DND-41 (cell line): ENCODE measurements at regions not wholly inside any gene's neighbourhood (a gene's known extent, or its start where the extent isn't known, plus 50 kb on each side); places are given as distances from the start of the nearest gene placed in this dataset.

Experiments
- ATAC-seq: fragments of 200-7000 bp; cut with Tn5 transposase; 3 replicates; pipeline ENCODE4 v1.9.1; 2021; ENCODE audit warnings: low read depth; ENCODE audit not compliant: insufficient read depth
- DNase-seq: peaks from one replicate; pipeline ENCODE4 v3.0.0-alpha.2; 2020
- H2AFZ ChIP-seq: 2 replicates; pipeline ENCODE4 v1.6.0; 2012; ENCODE audit warnings: low read depth, low read length
- H3K27ac ChIP-seq: 2 replicates; pipeline ENCODE4 v1.5.1; 2012; ENCODE audit warnings: low read length, inconsistent platforms
- H3K27me3 ChIP-seq: fragments of 200-600 bp; sonication (generic); 2 replicates; pipeline ENCODE4 v1.6.0; 2012; ENCODE audit warnings: low read length, mild to moderate bottlenecking, inconsistent platforms; ENCODE audit not compliant: insufficient read depth, poor library complexity
- H3K36me3 ChIP-seq: 2 replicates; pipeline ENCODE4 v1.5.1; 2012; ENCODE audit warnings: low read length, inconsistent platforms; ENCODE audit not compliant: insufficient read depth
- H3K4me1 ChIP-seq: 2 replicates; pipeline ENCODE4 v1.5.1; 2012; ENCODE audit warnings: mild to moderate bottlenecking, low read length; ENCODE audit not compliant: insufficient read depth
- H3K4me2 ChIP-seq: 2 replicates; pipeline ENCODE4 v1.6.0; 2012; ENCODE audit warnings: mild to moderate bottlenecking, moderate library complexity, low read length, inconsistent platforms; ENCODE audit not compliant: insufficient read depth
- H3K4me3 ChIP-seq, 2 experiments: fragments of 200-600 bp in 1 of 2; shearing (Covaris generic) in 1 of 2; 2 replicates each; pipeline ENCODE4 v1.5.1; 2012 to 2016; ENCODE audit warnings: inconsistent platforms in 2 of 2, low read length in 2 of 2, mild to moderate bottlenecking in 2 of 2, low read depth in 1 of 2, moderate library complexity in 1 of 2
- H3K79me2 ChIP-seq: 2 replicates; pipeline ENCODE4 v1.6.0; 2012; ENCODE audit warnings: low read length, inconsistent platforms; ENCODE audit not compliant: insufficient read depth
- H3K9ac ChIP-seq: 2 replicates; pipeline ENCODE4 v1.6.0; 2012; ENCODE audit warnings: low read depth, mild to moderate bottlenecking, inconsistent platforms, low read length, moderate library complexity
- H3K9me3 ChIP-seq: 2 replicates; pipeline ENCODE4 v1.5.1; 2012; ENCODE audit warnings: low read length, moderate library complexity, mild to moderate bottlenecking, inconsistent platforms; ENCODE audit not compliant: insufficient read depth, severe bottlenecking
- H4K20me1 ChIP-seq: 2 replicates; pipeline ENCODE4 v1.6.0; 2012; ENCODE audit warnings: low read length; ENCODE audit not compliant: insufficient read depth
- EZH2 ChIP-seq: IDR thresholded peaks from 3 replicates; pipeline ENCODE4 v1.6.1; 2012; ENCODE audit warnings: borderline replicate concordance, low read depth, mild to moderate bottlenecking, moderate library complexity, low read length, inconsistent platforms; ENCODE audit not compliant: severe bottlenecking
- TF ChIP-seq, protein P1 (sequence below): IDR thresholded peaks from 2 replicates; pipeline ENCODE4 v1.5.1; 2012; ENCODE audit warnings: borderline replicate concordance, low read length, moderate library complexity, mild to moderate bottlenecking; ENCODE audit not compliant: poor library complexity, severe bottlenecking; ENCODE audit errors: extremely low read depth

DNA sequence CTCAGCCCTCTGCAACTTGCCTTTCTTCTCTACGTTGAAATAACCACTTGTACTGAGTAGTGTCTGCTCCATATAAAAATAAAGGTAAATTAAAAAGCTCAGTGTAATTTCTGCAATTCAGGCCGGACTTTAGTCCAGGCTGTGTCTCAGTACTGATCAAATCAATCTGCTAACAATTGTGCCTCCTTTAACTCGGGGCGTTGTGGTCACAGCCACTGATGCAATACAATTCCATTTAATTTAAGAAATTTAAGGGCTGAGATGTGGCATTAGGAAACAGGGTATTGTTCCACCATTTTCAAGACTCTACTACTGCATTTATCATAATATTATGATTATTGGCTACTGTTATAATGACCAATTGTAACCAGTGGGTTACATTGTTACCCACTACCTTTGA, 60.0 kb upstream of the NPAS2 start:
- TF ChIP-seq, protein P1, sequence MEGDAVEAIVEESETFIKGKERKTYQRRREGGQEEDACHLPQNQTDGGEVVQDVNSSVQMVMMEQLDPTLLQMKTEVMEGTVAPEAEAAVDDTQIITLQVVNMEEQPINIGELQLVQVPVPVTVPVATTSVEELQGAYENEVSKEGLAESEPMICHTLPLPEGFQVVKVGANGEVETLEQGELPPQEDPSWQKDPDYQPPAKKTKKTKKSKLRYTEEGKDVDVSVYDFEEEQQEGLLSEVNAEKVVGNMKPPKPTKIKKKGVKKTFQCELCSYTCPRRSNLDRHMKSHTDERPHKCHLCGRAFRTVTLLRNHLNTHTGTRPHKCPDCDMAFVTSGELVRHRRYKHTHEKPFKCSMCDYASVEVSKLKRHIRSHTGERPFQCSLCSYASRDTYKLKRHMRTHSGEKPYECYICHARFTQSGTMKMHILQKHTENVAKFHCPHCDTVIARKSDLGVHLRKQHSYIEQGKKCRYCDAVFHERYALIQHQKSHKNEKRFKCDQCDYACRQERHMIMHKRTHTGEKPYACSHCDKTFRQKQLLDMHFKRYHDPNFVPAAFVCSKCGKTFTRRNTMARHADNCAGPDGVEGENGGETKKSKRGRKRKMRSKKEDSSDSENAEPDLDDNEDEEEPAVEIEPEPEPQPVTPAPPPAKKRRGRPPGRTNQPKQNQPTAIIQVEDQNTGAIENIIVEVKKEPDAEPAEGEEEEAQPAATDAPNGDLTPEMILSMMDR, result no peak
- TF ChIP-seq EZH2, result no peak
- Histone ChIP-seq H3K4me2 (no peak overlapping the region), H3K4me3 (no peak overlapping the region), H3K27me3 (no peaks in the 10 kb centered on the region), H3K36me3 (no peaks in the 10 kb centered on the region), H3K4me1 (no peaks in the 10 kb centered on the region), H4K20me1 (no peaks in the 10 kb centered on the region), H3K9ac (no peak overlapping the region), H3K27ac (no peak overlapping the region), H3K9me3 (no peaks in the 10 kb centered on the region), H3K79me2 (no peaks in the 10 kb centered on the region), H2AFZ (no peak overlapping the region)
- DNase-seq, result no peak
- ATAC-seq, result no peak

DNA sequence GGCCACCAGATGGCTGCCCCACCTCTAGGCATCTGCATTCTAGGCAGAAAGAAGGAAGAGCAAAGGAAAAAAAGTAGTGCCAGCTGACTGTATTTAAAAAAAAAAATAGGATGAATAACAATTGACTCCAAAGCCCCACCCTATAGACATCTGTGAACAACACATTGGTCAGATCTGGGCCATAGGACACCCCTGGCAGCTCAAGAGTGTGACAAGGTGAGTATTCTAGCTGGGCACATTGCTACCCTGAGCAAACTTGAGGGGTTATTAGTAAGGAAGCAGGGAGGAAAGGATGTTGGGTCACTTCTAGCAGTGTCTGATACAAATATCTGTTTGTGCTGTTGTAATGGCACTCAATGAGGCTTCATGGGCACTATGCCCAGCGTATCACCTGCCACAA, 58.6 kb upstream of the NPAS2 start:
- Histone ChIP-seq H3K27ac (no peak overlapping the region), H3K4me2 (no peak overlapping the region), H3K36me3 (no peaks in the 10 kb centered on the region), H4K20me1 (no peaks in the 10 kb centered on the region), H3K4me3 (no peak overlapping the region), H3K4me1 (no peaks in the 10 kb centered on the region), H3K79me2 (no peaks in the 10 kb centered on the region), H3K27me3 (peaks cover 2% of the 10 kb centered on the region), H3K9me3 (no peaks in the 10 kb centered on the region), H3K9ac (no peak overlapping the region), H2AFZ (no peak overlapping the region)
- TF ChIP-seq, protein P1, result no peak
- TF ChIP-seq EZH2, result no peak
- DNase-seq, result no peak
- ATAC-seq, result no peak

DNA sequence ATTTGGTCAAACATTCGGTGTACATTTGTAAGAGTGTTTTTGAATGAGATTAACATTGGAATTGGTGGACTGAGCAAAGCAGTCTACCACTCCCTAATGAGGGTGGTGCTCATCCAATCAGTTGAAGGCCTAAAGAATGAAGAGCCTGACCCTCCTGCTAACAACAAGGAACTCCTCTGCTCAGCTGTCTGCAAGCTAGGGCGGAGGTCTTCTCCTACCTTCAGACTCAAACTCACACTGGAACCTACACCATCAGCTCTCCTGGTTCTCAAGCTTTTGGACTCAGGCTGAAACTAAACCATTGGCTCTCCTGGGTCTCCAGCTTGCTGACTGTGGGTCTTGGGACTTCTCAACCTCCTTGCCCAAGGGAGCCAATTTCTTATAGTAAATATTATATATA, 55.5 kb upstream of the NPAS2 start:
- no peaks in the 10 kb centered on the region for H3K36me3 ChIP-seq
- H3K9me3 ChIP-seq, result no peaks in the 10 kb centered on the region
- H3K27ac ChIP-seq, result no peak overlapping the region
- no peak for TF ChIP-seq EZH2
- TF ChIP-seq, protein P1, result no peak
- ATAC-seq (no peak), DNase-seq (no peak)
- no peak overlapping the region for H3K4me3 ChIP-seq
- no peaks in the 10 kb centered on the region for H4K20me1 ChIP-seq
- peaks cover 3% of the 10 kb centered on the region for H3K27me3 ChIP-seq
- H3K4me2 ChIP-seq, result no peak overlapping the region
- no peak overlapping the region for H2AFZ ChIP-seq
- no peaks in the 10 kb centered on the region for H3K4me1 ChIP-seq
- H3K79me2 ChIP-seq, result no peaks in the 10 kb centered on the region
- no peak overlapping the region for H3K9ac ChIP-seq

DNA sequence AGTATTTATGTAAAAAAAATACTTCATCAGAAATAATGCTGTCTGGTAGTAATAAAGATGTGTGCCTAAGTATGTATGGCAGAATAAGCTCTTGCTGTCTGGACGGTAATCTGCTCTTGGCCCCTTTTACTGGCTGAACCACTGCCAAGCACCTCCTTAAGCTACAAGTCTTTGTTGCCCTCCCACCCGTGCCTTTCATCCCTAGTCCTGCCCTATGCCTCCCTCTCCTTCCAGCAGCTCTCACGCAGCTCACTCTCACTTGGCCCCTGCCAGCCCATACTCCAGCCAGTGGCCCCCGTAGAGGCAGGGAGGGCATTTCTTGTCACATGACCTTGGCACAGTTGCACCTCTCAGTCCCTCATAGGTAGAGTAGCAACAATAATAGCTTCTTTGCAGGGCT, 54.5 kb upstream of the NPAS2 start:
- H4K20me1 ChIP-seq, result no peaks in the 10 kb centered on the region
- H3K36me3 ChIP-seq, result no peaks in the 10 kb centered on the region
- no peaks in the 10 kb centered on the region for H3K4me1 ChIP-seq
- H3K79me2 ChIP-seq, result no peaks in the 10 kb centered on the region
- DNase-seq (no peak), ATAC-seq (no peak)
- H3K9me3 ChIP-seq, result no peaks in the 10 kb centered on the region
- no peak overlapping the region for H3K9ac ChIP-seq
- peaks cover 3% of the 10 kb centered on the region for H3K27me3 ChIP-seq
- H3K4me2 ChIP-seq, result no peak overlapping the region
- H3K4me3 ChIP-seq, result no peak overlapping the region
- H2AFZ ChIP-seq, result no peak overlapping the region
- TF ChIP-seq EZH2, result no peak
- TF ChIP-seq, protein P1, result no peak
- H3K27ac ChIP-seq, result no peak overlapping the region
